ENCODE measurements at regions not wholly inside any gene's neighbourhood (a gene's known extent, or its start where the extent isn't known, plus 50 kb on each side); places are given as distances from the start of the nearest gene placed in this dataset.

DNA sequence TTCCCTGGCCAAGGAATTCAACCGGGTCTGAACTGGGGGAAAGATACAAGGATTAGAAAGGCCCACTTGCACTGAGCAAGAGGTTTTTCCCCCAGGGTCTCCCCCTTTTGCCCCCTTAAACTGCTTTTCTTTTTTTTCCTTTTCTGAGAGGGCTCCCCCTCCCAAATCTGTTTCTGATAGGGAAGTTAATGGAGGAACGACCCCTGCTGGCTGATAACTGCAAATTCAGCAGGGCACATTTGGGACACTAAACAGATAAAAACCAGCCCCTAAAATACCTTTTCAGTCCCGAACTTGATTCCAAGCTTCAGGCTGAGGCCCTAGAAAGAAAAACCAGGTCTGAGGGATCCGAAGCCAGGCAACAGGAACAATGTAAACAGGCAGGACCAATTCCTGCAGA lies 1012.4 kb upstream of the CRIM1 start:
- TF ChIP-seq ZNF416 (tag by site-specific recombination; IDR thresholded peaks at IDR 0.05) (no peak), IKZF3 (tag by site-specific recombination; IDR thresholded peaks at IDR 0.05) (no peak), ZNF426 (tag by site-specific recombination; IDR thresholded peaks at IDR 0.05) (no peak), ZNF223 (tag by site-specific recombination; IDR thresholded peaks at IDR 0.05) (no peak)
- TF ChIP-seq, protein P1, sequence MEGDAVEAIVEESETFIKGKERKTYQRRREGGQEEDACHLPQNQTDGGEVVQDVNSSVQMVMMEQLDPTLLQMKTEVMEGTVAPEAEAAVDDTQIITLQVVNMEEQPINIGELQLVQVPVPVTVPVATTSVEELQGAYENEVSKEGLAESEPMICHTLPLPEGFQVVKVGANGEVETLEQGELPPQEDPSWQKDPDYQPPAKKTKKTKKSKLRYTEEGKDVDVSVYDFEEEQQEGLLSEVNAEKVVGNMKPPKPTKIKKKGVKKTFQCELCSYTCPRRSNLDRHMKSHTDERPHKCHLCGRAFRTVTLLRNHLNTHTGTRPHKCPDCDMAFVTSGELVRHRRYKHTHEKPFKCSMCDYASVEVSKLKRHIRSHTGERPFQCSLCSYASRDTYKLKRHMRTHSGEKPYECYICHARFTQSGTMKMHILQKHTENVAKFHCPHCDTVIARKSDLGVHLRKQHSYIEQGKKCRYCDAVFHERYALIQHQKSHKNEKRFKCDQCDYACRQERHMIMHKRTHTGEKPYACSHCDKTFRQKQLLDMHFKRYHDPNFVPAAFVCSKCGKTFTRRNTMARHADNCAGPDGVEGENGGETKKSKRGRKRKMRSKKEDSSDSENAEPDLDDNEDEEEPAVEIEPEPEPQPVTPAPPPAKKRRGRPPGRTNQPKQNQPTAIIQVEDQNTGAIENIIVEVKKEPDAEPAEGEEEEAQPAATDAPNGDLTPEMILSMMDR (tag by site-specific recombination; IDR thresholded peaks at IDR 0.05), result no peak
- TF ChIP-seq, protein P2, sequence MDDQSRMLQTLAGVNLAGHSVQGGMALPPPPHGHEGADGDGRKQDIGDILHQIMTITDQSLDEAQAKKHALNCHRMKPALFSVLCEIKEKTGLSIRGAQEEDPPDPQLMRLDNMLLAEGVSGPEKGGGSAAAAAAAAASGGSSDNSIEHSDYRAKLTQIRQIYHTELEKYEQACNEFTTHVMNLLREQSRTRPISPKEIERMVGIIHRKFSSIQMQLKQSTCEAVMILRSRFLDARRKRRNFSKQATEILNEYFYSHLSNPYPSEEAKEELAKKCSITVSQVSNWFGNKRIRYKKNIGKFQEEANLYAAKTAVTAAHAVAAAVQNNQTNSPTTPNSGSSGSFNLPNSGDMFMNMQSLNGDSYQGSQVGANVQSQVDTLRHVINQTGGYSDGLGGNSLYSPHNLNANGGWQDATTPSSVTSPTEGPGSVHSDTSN (CRISPR knock-in tag; IDR thresholded peaks at IDR 0.05), result no peak
- TF ChIP-seq, protein P3, sequence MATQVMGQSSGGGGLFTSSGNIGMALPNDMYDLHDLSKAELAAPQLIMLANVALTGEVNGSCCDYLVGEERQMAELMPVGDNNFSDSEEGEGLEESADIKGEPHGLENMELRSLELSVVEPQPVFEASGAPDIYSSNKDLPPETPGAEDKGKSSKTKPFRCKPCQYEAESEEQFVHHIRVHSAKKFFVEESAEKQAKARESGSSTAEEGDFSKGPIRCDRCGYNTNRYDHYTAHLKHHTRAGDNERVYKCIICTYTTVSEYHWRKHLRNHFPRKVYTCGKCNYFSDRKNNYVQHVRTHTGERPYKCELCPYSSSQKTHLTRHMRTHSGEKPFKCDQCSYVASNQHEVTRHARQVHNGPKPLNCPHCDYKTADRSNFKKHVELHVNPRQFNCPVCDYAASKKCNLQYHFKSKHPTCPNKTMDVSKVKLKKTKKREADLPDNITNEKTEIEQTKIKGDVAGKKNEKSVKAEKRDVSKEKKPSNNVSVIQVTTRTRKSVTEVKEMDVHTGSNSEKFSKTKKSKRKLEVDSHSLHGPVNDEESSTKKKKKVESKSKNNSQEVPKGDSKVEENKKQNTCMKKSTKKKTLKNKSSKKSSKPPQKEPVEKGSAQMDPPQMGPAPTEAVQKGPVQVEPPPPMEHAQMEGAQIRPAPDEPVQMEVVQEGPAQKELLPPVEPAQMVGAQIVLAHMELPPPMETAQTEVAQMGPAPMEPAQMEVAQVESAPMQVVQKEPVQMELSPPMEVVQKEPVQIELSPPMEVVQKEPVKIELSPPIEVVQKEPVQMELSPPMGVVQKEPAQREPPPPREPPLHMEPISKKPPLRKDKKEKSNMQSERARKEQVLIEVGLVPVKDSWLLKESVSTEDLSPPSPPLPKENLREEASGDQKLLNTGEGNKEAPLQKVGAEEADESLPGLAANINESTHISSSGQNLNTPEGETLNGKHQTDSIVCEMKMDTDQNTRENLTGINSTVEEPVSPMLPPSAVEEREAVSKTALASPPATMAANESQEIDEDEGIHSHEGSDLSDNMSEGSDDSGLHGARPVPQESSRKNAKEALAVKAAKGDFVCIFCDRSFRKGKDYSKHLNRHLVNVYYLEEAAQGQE (tag by site-specific recombination; IDR thresholded peaks at IDR 0.05), result no peak
- TF ChIP-seq, protein P4, sequence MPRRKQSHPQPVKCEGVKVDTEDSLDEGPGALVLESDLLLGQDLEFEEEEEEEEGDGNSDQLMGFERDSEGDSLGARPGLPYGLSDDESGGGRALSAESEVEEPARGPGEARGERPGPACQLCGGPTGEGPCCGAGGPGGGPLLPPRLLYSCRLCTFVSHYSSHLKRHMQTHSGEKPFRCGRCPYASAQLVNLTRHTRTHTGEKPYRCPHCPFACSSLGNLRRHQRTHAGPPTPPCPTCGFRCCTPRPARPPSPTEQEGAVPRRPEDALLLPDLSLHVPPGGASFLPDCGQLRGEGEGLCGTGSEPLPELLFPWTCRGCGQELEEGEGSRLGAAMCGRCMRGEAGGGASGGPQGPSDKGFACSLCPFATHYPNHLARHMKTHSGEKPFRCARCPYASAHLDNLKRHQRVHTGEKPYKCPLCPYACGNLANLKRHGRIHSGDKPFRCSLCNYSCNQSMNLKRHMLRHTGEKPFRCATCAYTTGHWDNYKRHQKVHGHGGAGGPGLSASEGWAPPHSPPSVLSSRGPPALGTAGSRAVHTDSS (tag by site-specific recombination; IDR thresholded peaks at IDR 0.05), result no peak

All from HEK293 (cell line).